C4-2B (cell line): ENCODE measurements at regions not wholly inside any gene's neighbourhood (a gene's known extent, or its start where the extent isn't known, plus 50 kb on each side); places are given as distances from the start of the nearest gene placed in this dataset.

ENCODE experiments used
- CTCF ChIP-seq: fragments of 450-650 bp; conservative IDR thresholded peaks from 2 replicates; pipeline ENCODE4 v1.5.1; 2017; ENCODE audit warnings: mild to moderate bottlenecking
- ZFX ChIP-seq: fragments of 450-650 bp; IDR thresholded peaks from 2 replicates; pipeline ENCODE4 v1.6.1; 2017

- TF ChIP-seq CTCF (no peak), ZFX (no peak)
These were observed 413.6 kb upstream of the ID2 start for GRCh38 chr2:8268172-8268783.
